Neutrophil (primary cell): ENCODE measurements at regions not wholly inside any gene's neighbourhood (a gene's known extent, or its start where the extent isn't known, plus 50 kb on each side); places are given as distances from the start of the nearest gene placed in this dataset.

Experiments used
- H3K27ac ChIP-seq: fragments of 200-600 bp; sonication (generic); 2 replicates; pipeline ENCODE4 v1.5.1; 2016; ENCODE audit warnings: mild to moderate bottlenecking, moderate library complexity
- H3K27me3 ChIP-seq: fragments of 200-600 bp; sonication (generic); 2 replicates; pipeline ENCODE4 v1.6.0; 2016; ENCODE audit warnings: mild to moderate bottlenecking
- H3K36me3 ChIP-seq: fragments of 200-600 bp; sonication (generic); 2 replicates; pipeline ENCODE4 v1.5.1; 2017
- H3K4me1 ChIP-seq, 2 experiments: fragments of 200-600 bp in 1 of 2; sonication (generic) in 1 of 2; 1 replicate in 1 of 2; 2 replicates in 1 of 2; pipeline versions ENCODE4 v1.5.1 to v1.6.1; 2013 to 2016; ENCODE audit warnings: low read depth in 1 of 2, low read length in 1 of 2, mild to moderate bottlenecking in 1 of 2, moderate library complexity in 1 of 2; ENCODE audit not compliant: control insufficient read depth in 1 of 2, insufficient read depth in 1 of 2
- H3K4me3 ChIP-seq, 2 experiments: fragments of 200-600 bp in 1 of 2; sonication (generic) in 1 of 2; 1 replicate in 1 of 2; 2 replicates in 1 of 2; pipeline ENCODE4 v1.5.1; 2013 to 2016; ENCODE audit warnings: low read depth in 1 of 2, low read length in 1 of 2, mild to moderate bottlenecking in 1 of 2, moderate library complexity in 1 of 2
- H3K9me3 ChIP-seq: fragments of 200-600 bp; sonication (generic); 2 replicates; pipeline ENCODE4 v1.5.1; 2016
- TF ChIP-seq, protein P1 (sequence below): fragments of 200-600 bp; sonication (generic); IDR thresholded peaks from 2 replicates; pipeline ENCODE4 v1.5.1; 2016; ENCODE audit warnings: antibody characterized with exemption

DNA sequence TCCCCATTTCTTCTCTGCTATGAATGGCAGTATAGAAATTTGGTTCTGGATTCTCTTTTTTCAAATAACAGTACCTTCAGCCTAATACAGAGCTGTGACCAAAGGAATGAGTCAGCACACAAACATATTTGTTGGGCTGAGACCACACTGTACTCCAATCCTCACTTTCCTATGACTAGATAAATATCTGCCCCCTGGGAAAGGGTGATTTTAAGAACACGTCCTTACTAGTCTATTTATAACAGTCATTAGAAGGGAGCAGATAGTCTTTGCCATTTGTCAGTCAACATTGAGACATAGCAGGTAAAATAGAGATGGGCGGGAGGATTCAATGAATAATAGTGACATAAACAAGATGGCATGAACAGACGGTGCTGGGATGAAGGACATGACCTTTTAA is 461.3 kb downstream of the MCTP2 start:
- Histone ChIP-seq H3K9me3 (no peaks in the 10 kb centered on the region), H3K4me3 (no peak overlapping the region), H3K4me1 (no peaks in the 10 kb centered on the region), H3K27me3 (no peaks in the 10 kb centered on the region), H3K27ac (no peak overlapping the region), H3K36me3 (no peaks in the 10 kb centered on the region)
- TF ChIP-seq, protein P1, sequence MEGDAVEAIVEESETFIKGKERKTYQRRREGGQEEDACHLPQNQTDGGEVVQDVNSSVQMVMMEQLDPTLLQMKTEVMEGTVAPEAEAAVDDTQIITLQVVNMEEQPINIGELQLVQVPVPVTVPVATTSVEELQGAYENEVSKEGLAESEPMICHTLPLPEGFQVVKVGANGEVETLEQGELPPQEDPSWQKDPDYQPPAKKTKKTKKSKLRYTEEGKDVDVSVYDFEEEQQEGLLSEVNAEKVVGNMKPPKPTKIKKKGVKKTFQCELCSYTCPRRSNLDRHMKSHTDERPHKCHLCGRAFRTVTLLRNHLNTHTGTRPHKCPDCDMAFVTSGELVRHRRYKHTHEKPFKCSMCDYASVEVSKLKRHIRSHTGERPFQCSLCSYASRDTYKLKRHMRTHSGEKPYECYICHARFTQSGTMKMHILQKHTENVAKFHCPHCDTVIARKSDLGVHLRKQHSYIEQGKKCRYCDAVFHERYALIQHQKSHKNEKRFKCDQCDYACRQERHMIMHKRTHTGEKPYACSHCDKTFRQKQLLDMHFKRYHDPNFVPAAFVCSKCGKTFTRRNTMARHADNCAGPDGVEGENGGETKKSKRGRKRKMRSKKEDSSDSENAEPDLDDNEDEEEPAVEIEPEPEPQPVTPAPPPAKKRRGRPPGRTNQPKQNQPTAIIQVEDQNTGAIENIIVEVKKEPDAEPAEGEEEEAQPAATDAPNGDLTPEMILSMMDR = no peak

DNA sequence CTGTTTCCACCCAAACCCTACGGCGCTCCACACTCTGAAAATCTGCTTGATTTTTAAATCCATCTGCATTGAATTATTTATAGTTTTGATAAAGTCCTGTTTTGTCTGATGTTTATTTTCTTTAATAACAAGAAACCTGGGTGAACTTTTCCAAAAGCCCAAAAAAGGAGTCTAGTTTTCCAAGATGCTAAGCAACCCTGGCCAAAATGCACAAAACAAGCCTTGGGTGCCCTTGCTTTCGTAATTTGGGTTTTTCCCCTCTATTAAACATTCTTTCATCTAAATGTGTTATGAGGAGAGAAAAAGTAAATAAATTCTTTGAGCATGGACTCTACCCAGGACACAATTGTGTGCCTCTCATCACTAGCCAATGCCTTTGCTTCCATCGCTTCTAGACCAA is 468.9 kb downstream of the MCTP2 start:
- H3K4me3 ChIP-seq = no peak overlapping the region
- no peaks in the 10 kb centered on the region for H3K4me1 ChIP-seq
- H3K9me3 ChIP-seq = no peaks in the 10 kb centered on the region
- no peak overlapping the region for H3K27ac ChIP-seq
- no peaks in the 10 kb centered on the region for H3K27me3 ChIP-seq
- H3K36me3 ChIP-seq = no peaks in the 10 kb centered on the region
- TF ChIP-seq, protein P1 = no peak

DNA sequence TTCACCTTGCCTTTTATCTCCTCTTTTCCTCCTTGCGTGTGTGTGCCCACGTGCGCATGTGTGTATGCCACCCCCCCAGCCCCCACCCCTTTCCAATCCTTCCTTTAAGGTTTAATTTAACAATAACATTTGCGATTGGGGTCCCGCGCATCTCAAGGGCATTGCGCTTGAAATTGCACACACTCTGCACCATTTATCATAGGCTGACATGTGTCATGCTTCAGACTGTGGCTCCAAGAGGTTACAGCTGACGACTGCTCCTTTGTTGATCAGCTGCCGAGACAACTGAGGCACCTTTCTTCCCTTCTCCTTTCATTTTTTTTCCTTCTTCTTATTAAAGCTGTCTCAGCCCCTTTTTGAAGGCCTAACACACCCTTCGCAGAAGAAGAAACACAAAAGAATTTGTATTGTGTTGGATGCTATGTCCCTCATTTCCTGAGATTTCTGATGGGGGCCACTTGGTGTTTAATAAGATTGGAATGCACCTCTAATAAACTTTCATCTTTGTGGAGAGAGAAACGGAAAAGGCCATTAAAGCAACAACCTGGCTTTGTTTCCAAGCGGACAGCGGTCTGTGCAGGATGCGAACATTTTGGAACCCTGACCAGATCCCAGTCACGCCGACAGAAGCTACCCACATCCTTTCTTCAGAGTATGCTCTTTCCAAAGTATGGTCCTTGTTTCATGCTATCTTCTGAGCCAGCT is 470.1 kb downstream of the MCTP2 start:
- TF ChIP-seq, protein P1 = no peak
- Histone ChIP-seq H3K4me1 (no peaks in the 10 kb centered on the region), H3K27ac (no peak overlapping the region), H3K4me3 (no peak overlapping the region), H3K36me3 (no peaks in the 10 kb centered on the region), H3K27me3 (no peaks in the 10 kb centered on the region), H3K9me3 (no peaks in the 10 kb centered on the region)

DNA sequence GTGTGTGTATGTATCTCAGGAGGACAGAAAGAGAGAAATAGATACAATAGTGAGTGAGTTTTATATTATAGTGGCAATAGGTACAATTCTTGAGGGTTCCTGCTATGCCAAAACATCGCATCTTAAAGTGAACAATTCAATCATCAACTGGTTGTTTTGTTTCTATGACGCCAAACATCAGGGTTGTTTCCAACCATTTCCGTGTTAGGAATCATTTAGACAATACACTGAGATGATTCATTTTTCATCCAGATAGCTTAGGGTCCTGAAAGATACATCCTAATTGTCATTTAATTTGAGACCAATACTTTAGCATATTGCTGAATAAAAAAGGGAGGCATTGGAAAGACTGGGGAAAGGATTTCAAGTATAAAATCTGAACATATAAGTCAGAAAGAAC is 472.2 kb downstream of the MCTP2 start:
- Histone ChIP-seq H3K9me3 (no peaks in the 10 kb centered on the region), H3K27me3 (no peaks in the 10 kb centered on the region), H3K4me1 (no peaks in the 10 kb centered on the region), H3K27ac (no peak overlapping the region), H3K4me3 (no peak overlapping the region), H3K36me3 (no peaks in the 10 kb centered on the region)
- TF ChIP-seq, protein P1 = no peak

DNA sequence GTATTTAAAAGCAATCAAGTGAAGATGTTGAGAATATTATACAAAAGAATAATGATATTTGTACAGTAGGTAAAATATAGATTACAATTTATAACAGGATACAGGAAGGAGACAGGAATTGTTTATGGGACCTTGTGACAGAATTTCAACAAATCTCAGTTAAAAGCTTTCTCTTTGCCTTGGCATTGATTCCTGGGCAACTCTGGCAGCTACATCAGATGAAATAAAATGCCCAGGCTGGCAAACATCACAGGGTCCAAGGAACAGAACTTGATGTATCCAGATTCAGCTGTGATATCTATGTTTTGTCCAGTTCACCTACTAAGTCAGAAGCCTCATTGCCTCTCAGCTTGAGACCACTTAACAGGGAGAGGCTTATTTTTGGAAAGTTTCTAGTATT is 473.1 kb downstream of the MCTP2 start:
- Histone ChIP-seq H3K4me1 (no peaks in the 10 kb centered on the region), H3K27ac (no peak overlapping the region), H3K36me3 (no peaks in the 10 kb centered on the region), H3K4me3 (no peak overlapping the region), H3K9me3 (no peaks in the 10 kb centered on the region), H3K27me3 (no peaks in the 10 kb centered on the region)
- TF ChIP-seq, protein P1 = no peak
